ENCODE measurements at regions not wholly inside any gene's neighbourhood (a gene's known extent, or its start where the extent isn't known, plus 50 kb on each side); places are given as distances from the start of the nearest gene placed in this dataset.

DNA sequence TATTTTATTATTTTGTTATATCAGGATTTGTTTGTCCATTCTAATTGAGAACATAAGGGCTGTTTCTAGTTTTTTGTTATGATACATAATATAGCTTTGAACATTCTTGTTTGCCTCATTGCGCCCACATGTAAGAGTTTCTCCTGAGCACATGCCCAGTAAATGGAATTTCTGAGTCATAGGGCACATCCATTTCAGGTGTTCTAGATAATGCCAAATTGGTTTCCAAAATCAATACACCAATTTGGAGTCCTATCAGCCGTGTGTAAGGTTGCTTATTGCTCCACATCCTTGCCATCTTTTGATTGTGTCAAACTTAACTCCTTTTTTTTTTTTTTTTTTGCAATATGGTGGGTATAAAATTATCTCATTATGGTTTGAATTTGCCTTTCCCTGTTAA lies 97.9 kb upstream of the RESF1 start:
- TF ChIP-seq, protein P1, sequence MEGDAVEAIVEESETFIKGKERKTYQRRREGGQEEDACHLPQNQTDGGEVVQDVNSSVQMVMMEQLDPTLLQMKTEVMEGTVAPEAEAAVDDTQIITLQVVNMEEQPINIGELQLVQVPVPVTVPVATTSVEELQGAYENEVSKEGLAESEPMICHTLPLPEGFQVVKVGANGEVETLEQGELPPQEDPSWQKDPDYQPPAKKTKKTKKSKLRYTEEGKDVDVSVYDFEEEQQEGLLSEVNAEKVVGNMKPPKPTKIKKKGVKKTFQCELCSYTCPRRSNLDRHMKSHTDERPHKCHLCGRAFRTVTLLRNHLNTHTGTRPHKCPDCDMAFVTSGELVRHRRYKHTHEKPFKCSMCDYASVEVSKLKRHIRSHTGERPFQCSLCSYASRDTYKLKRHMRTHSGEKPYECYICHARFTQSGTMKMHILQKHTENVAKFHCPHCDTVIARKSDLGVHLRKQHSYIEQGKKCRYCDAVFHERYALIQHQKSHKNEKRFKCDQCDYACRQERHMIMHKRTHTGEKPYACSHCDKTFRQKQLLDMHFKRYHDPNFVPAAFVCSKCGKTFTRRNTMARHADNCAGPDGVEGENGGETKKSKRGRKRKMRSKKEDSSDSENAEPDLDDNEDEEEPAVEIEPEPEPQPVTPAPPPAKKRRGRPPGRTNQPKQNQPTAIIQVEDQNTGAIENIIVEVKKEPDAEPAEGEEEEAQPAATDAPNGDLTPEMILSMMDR (conservative IDR thresholded peaks at IDR 0.05 in 1 of 2, IDR thresholded peaks at IDR 0.05 in 1 of 2; ENCODE audit: extremely low read depth in 1 of 2, insufficient read depth in 1 of 2, low read depth in 1 of 2, low read length in 2 of 2), result no peak
- no peak for TF ChIP-seq EZH2 (IDR thresholded peaks at IDR 0.05; ENCODE audit: borderline replicate concordance, low read length)

All from mammary epithelial cell (primary cell).